Adrenal gland (tissue), 9 donors: ENCODE measurements at regions not wholly inside any gene's neighbourhood (a gene's known extent, or its start where the extent isn't known, plus 50 kb on each side); places are given as distances from the start of the nearest gene placed in this dataset.

ENCODE experiments used
- DNase-seq, 7 donors: peaks; one replicate each; pipeline ENCODE4 v3.0.0-alpha.2; 2019 to 2020
- H3K27ac ChIP-seq, 5 donors: fragments of 200-600 bp; sonication (generic) in 4 of 5; 1 replicate in 3 of 5; 2 replicates in 2 of 5; pipeline versions ENCODE4 v1.5.1 to v1.8.0; 2016 to 2020; ENCODE audit warnings: mild to moderate bottlenecking in 1 of 5
- H3K27me3 ChIP-seq: fragments of 200-600 bp; 2 replicates; pipeline ENCODE4 v1.8.0; 2021
- H3K36me3 ChIP-seq, 2 donors: fragments of 200-600 bp; replicated peaks in 1 of 2; 1 replicate in 1 of 2; 2 replicates in 1 of 2; pipeline versions ENCODE4 v1.5.1 to v1.8.0; 2018 to 2022
- H3K4me1 ChIP-seq, 2 donors: fragments of 200-600 bp; replicated peaks in 1 of 2; 1 replicate in 1 of 2; 2 replicates in 1 of 2; pipeline versions ENCODE4 v1.5.1 to v1.8.0; 2018 to 2021
- H3K4me3 ChIP-seq, 4 donors: fragments of 200-600 bp; sonication (generic) in 3 of 4; one replicate each; pipeline ENCODE4 v1.5.1; 2016 to 2018
- H3K9me3 ChIP-seq, 3 donors: fragments of 200-600 bp; sonication (generic) in 1 of 3; replicated peaks in 1 of 3; 1 replicate in 2 of 3; 2 replicates in 1 of 3; pipeline versions ENCODE4 v1.5.1 to v1.8.0; 2016 to 2021
- CTCF ChIP-seq, 6 experiments: fragments of 450-650 bp in 4 of 6; fragments of 200-600 bp in 2 of 6; sonication (generic) in 1 of 6; IDR thresholded peaks; 1 replicate in 5 of 6; 2 replicates in 1 of 6; pipeline versions ENCODE4 v1.5.1 to v1.8.0; 2016 to 2021; ENCODE audit warnings: antibody characterized with exemption in 6 of 6, mild to moderate bottlenecking in 2 of 6, moderate library complexity in 1 of 6
- POLR2A ChIP-seq, 2 donors: fragments of 450-650 bp; IDR thresholded peaks; one replicate each; pipeline ENCODE4 v1.6.1; 2017; ENCODE audit warnings: antibody characterized with exemption in 2 of 2, mild to moderate bottlenecking in 2 of 2, moderate library complexity in 1 of 2
- WGBS, 4 donors: extraction: QIAGEN DNeasy Blood & Tissue Kit in 2 of 4; methylation state at CpG; one replicate each; pipeline versions ENCODE4 v1.1.5 to v1.1.7; 2013 to 2017; 5-methylcytosine and 5-hydroxymethylcytosine counted together
- intact Hi-C, 2 donors: fragments of 100-400 bp; cut with DNase I; formaldehyde crosslinking; loops; one replicate each; pipeline versions ENCODE4 v1.14.1 to v1.15.0; 2022 to 2023
- donor health status: healthy with polysubstance abuse.
- donor health status: Bipolar disorder and iron deficiency.
- donor health status: DM: yes; HTN: yes; CAD: no.
- donor health status: DM: no; HTN: no; CAD: no.
- donor health status: DM: no; HTN: no; CAD: no.

- Histone ChIP-seq H3K4me3 (no peak overlapping the region), H3K27ac (no peak overlapping the region), H3K4me1 (no peaks in the 10 kb centered on the region), H3K9me3 (no peaks in the 10 kb centered on the region), H3K27me3 (no peaks in the 10 kb centered on the region), H3K36me3 (no peaks in the 10 kb centered on the region)
- intact Hi-C loops = no loop called here
- TF ChIP-seq POLR2A (IDR thresholded peaks at IDR 0.05) (no peak), CTCF (IDR thresholded peaks at IDR 0.05) (no peak)
- no peak for DNase-seq
- WGBS, 4 donors = 70 to 80% (median 76%) methylated on average over 2 of the region's 2 CpGs
Measured at GRCh38 chr2:105166688-105167087, 74.9 kb upstream of the GPR45 start.

- no peaks in the 10 kb centered on the region for H3K27me3 ChIP-seq
- H3K36me3 ChIP-seq = no peaks in the 10 kb centered on the region
- intact Hi-C loops = no loop called here
- no peaks in the 10 kb centered on the region for H3K4me1 ChIP-seq
- no peak overlapping the region for H3K27ac ChIP-seq
- DNase-seq = no peak
- no peak overlapping the region for H3K4me3 ChIP-seq
- H3K9me3 ChIP-seq = no peaks in the 10 kb centered on the region
- TF ChIP-seq POLR2A (IDR thresholded peaks at IDR 0.05) = no peak
- TF ChIP-seq CTCF (IDR thresholded peaks at IDR 0.05) = no peak
- 39 to 59% (median 54%) methylated on average over 5 of the region's 5 CpGs for WGBS, 4 donors
Measured at GRCh38 chr2:105168543-105168942, 73.0 kb upstream of the GPR45 start.

GRCh38 chr2:105175231-105175630, 66.3 kb upstream of the GPR45 start:
- 12 to 19% (median 14%) methylated on average over 4 of the region's 4 CpGs for WGBS, 4 donors
- intact Hi-C loops = no loop called here
- no peaks in the 10 kb centered on the region for H3K27me3 ChIP-seq

GRCh38 chr2:105176429-105176828, 65.1 kb upstream of the GPR45 start:
- H3K4me1 ChIP-seq = no peaks in the 10 kb centered on the region
- TF ChIP-seq POLR2A (IDR thresholded peaks at IDR 0.05) (no peak), CTCF (IDR thresholded peaks at IDR 0.05) (no peak)
- no peak for DNase-seq
- H3K9me3 ChIP-seq = no peaks in the 10 kb centered on the region
- no peaks in the 10 kb centered on the region for H3K36me3 ChIP-seq
- no peak overlapping the region for H3K4me3 ChIP-seq
- 65 to 72% (median 68%) methylated on average over 8 to 10 of the region's 10 CpGs for WGBS, 4 donors
- intact Hi-C loops = no loop called here
- H3K27me3 ChIP-seq = no peaks in the 10 kb centered on the region
- H3K27ac ChIP-seq = no peak overlapping the region

More at GRCh38 chr2:105175231-105175630, 66.3 kb upstream of the GPR45 start:
- no peaks in the 10 kb centered on the region for H3K36me3 ChIP-seq
- DNase-seq = no peak
- no peak overlapping the region for H3K27ac ChIP-seq
- no peak for TF ChIP-seq POLR2A (IDR thresholded peaks at IDR 0.05)
- TF ChIP-seq CTCF (IDR thresholded peaks at IDR 0.05) = no peak
- H3K4me3 ChIP-seq = no peak overlapping the region
- no peaks in the 10 kb centered on the region for H3K4me1 ChIP-seq
- no peaks in the 10 kb centered on the region for H3K9me3 ChIP-seq
